ENCODE measurements at regions not wholly inside any gene's neighbourhood (a gene's known extent, or its start where the extent isn't known, plus 50 kb on each side); places are given as distances from the start of the nearest gene placed in this dataset.

DNA sequence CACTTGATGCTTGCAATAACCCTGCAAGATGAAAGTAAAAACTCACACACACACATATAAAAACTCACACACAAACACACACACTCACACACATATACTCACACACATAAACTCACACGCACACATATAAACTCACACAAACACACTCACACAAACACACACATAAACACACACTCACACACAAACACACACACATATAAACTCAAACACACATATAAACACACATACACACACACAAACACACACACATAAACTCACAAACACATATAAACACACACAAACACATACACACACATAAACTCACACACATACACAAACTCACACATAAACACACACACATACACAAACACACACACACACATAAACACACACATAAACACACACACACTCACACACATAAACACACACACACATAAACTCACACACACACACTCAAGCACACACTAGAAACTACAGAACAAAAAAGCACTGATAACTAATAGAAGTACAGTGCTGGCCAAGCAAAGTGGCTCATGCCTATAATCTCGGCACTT, 117.7 kb upstream of the TEKT4 start:
- BruUV-seq (replicated peaks) = no TSS peak
- CTCF ChIA-PET = no interaction called here
- Histone ChIP-seq H3K27me3 (ENCODE audit: control insufficient read depth, insufficient read depth, low read length) (no peaks in the 10 kb centered on the region), H3K9me3 (ENCODE audit: control insufficient read depth, insufficient read depth, low read depth, low read length) (no peaks in the 10 kb centered on the region), H3K27ac (ENCODE audit: low read length) (no peak overlapping the region), H3K4me1 (ENCODE audit: control insufficient read depth, insufficient read depth, low read length) (no peaks in the 10 kb centered on the region), H3K4me3 (ENCODE audit: low read depth in 2 of 2, low read length in 2 of 2) (no peak overlapping the region), H3K36me3 (ENCODE audit: control insufficient read depth, insufficient read depth, low read length) (no peaks in the 10 kb centered on the region)
- ATAC-seq (no peak), DNase-seq (ENCODE audit: low read depth, low spot score) (no peak)
- TF ChIP-seq POLR2AphosphoS5 (IDR thresholded peaks at IDR 0.05; ENCODE audit: low read depth, low read length) (no peak), TCF7L2 (IDR thresholded peaks at IDR 0.05; ENCODE audit: low read depth, low read length) (no peak), SIN3A (IDR thresholded peaks at IDR 0.05; ENCODE audit: borderline replicate concordance, insufficient read depth, low read depth, low read length) (no peak)
- TF ChIP-seq, protein P1, sequence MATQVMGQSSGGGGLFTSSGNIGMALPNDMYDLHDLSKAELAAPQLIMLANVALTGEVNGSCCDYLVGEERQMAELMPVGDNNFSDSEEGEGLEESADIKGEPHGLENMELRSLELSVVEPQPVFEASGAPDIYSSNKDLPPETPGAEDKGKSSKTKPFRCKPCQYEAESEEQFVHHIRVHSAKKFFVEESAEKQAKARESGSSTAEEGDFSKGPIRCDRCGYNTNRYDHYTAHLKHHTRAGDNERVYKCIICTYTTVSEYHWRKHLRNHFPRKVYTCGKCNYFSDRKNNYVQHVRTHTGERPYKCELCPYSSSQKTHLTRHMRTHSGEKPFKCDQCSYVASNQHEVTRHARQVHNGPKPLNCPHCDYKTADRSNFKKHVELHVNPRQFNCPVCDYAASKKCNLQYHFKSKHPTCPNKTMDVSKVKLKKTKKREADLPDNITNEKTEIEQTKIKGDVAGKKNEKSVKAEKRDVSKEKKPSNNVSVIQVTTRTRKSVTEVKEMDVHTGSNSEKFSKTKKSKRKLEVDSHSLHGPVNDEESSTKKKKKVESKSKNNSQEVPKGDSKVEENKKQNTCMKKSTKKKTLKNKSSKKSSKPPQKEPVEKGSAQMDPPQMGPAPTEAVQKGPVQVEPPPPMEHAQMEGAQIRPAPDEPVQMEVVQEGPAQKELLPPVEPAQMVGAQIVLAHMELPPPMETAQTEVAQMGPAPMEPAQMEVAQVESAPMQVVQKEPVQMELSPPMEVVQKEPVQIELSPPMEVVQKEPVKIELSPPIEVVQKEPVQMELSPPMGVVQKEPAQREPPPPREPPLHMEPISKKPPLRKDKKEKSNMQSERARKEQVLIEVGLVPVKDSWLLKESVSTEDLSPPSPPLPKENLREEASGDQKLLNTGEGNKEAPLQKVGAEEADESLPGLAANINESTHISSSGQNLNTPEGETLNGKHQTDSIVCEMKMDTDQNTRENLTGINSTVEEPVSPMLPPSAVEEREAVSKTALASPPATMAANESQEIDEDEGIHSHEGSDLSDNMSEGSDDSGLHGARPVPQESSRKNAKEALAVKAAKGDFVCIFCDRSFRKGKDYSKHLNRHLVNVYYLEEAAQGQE (IDR thresholded peaks at IDR 0.05; ENCODE audit: insufficient read depth in 1 of 2, low read depth in 2 of 2, low read length in 1 of 2) = no peak
- TF ChIP-seq, protein P2, sequence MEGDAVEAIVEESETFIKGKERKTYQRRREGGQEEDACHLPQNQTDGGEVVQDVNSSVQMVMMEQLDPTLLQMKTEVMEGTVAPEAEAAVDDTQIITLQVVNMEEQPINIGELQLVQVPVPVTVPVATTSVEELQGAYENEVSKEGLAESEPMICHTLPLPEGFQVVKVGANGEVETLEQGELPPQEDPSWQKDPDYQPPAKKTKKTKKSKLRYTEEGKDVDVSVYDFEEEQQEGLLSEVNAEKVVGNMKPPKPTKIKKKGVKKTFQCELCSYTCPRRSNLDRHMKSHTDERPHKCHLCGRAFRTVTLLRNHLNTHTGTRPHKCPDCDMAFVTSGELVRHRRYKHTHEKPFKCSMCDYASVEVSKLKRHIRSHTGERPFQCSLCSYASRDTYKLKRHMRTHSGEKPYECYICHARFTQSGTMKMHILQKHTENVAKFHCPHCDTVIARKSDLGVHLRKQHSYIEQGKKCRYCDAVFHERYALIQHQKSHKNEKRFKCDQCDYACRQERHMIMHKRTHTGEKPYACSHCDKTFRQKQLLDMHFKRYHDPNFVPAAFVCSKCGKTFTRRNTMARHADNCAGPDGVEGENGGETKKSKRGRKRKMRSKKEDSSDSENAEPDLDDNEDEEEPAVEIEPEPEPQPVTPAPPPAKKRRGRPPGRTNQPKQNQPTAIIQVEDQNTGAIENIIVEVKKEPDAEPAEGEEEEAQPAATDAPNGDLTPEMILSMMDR (IDR thresholded peaks at IDR 0.05) = no peak
- intact Hi-C loops (cut with micrococcal nuclease; ENCODE audit: unreplicated experiment) = no loop called here
- in situ Hi-C loops (cut with HindIII; ENCODE audit: low pct_unique_long_range_greater_than_20kb, low sequenced_read_pairs) = no loop called here
- POLR2A ChIA-PET = no interaction called here

DNA sequence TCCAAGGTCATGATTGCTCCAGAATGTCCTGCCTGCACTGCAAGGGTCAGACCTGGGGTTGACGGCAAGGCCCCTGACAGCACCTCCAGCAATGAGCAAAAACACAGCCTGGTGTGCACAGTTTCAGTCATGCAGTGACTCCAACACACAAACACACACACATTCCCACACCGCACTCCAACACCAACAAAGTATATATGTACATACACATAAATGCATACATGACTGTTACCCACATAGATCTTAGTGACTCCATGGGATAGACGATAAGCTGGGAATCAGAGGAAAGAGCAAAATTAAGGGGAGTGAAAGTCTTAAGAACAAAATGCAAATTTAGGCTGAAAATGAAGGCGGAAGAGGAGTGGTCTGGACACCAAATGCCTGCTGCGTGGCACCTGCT, 112.7 kb upstream of the TEKT4 start:
- ATAC-seq = no peak
- CTCF ChIA-PET = no interaction called here
- intact Hi-C loops (cut with micrococcal nuclease; ENCODE audit: unreplicated experiment) = no loop called here
- Histone ChIP-seq H3K36me3 (ENCODE audit: control insufficient read depth, insufficient read depth, low read length) (no peaks in the 10 kb centered on the region), H3K9me3 (ENCODE audit: control insufficient read depth, insufficient read depth, low read depth, low read length) (no peaks in the 10 kb centered on the region), H3K27me3 (ENCODE audit: control insufficient read depth, insufficient read depth, low read length) (no peaks in the 10 kb centered on the region), H3K27ac (ENCODE audit: low read length) (no peak overlapping the region), H3K4me1 (ENCODE audit: control insufficient read depth, insufficient read depth, low read length) (no peaks in the 10 kb centered on the region), H3K4me3 (ENCODE audit: low read depth in 2 of 2, low read length in 2 of 2) (no peak overlapping the region)
- DNase-seq (ENCODE audit: low read depth, low spot score) = no peak
- in situ Hi-C loops (cut with HindIII; ENCODE audit: low pct_unique_long_range_greater_than_20kb, low sequenced_read_pairs) = no loop called here
- POLR2A ChIA-PET = no interaction called here
- no peak for TF ChIP-seq TCF7L2 (IDR thresholded peaks at IDR 0.05; ENCODE audit: low read depth, low read length)
- TF ChIP-seq, protein P1 (IDR thresholded peaks at IDR 0.05; ENCODE audit: insufficient read depth in 1 of 2, low read depth in 2 of 2, low read length in 1 of 2) = no peak
- TF ChIP-seq SIN3A (IDR thresholded peaks at IDR 0.05; ENCODE audit: borderline replicate concordance, insufficient read depth, low read depth, low read length) = no peak
- TF ChIP-seq POLR2AphosphoS5 (IDR thresholded peaks at IDR 0.05; ENCODE audit: low read depth, low read length) = no peak
- TF ChIP-seq, protein P2 (IDR thresholded peaks at IDR 0.05) = no peak
- BruUV-seq (replicated peaks) = no TSS peak

All from Panc1 (cell line).